ENCODE measurements at regions not wholly inside any gene's neighbourhood (a gene's known extent, or its start where the extent isn't known, plus 50 kb on each side); places are given as distances from the start of the nearest gene placed in this dataset.

- intact Hi-C loops (cut with micrococcal nuclease): no loop called here
- POLR2A ChIA-PET: no interaction called here
- in situ Hi-C loops (cut with MboI): loop anchor here (10.0 to 25.0 kb wide), 2 partner anchors 1277 to 1470 kb away; no protein-coding TSS in a partner anchor
- TF ChIP-seq TOE1 (IDR thresholded peaks at IDR 0.05; ENCODE audit: borderline replicate concordance) (peak; percentile 42; the same call in 1 of the 2 replicates), TOE1 (CRISPR knock-in tag; IDR thresholded peaks at IDR 0.05; ENCODE audit: borderline replicate concordance, low read depth) (no peak), MYC (IDR thresholded peaks at IDR 0.05; ENCODE audit: low read depth, low read length) (peak; percentile 31; the same call in 1 of the 2 replicates), MYC (CRISPR knock-in tag; IDR thresholded peaks at IDR 0.05; ENCODE audit: borderline replicate concordance, low read depth) (no peak), EHMT2 (IDR thresholded peaks at IDR 0.05) (peak; percentile 80), CBFA2T3 (IDR thresholded peaks at IDR 0.05) (peak; percentile 72), CBFA2T2 (conservative IDR thresholded peaks at IDR 0.05) (peak; percentile 63), NRF1 (conservative IDR thresholded peaks at IDR 0.05 in 1 of 2, IDR thresholded peaks at IDR 0.05 in 1 of 2) (peak in 1 of 2 experiments; percentile 17; a peak in 1 of 4 replicates), FOS (IDR thresholded peaks at IDR 0.05; ENCODE audit: extremely low read depth, insufficient read length) (peak; percentile 29), SMARCC2 (IDR thresholded peaks at IDR 0.05; ENCODE audit: low read depth) (peak; percentile 64; the same call in 1 of the 2 replicates), NR2C1 (IDR thresholded peaks at IDR 0.05) (no peak), NR2C1 (tag; IDR thresholded peaks at IDR 0.05) (0 out of 2 replicates have a peak, but pooled peaks have one; percentile 25), BHLHE40 (IDR thresholded peaks at IDR 0.05; ENCODE audit: low read length) (no peak; the same call in 1 of the 2 replicates), SMAD1 (IDR thresholded peaks at IDR 0.05; ENCODE audit: low read depth, low read length, partially characterized antibody) (no peak), ZSCAN29 (IDR thresholded peaks at IDR 0.05) (no peak), FOXK1 (CRISPR knock-in tag; IDR thresholded peaks at IDR 0.05; ENCODE audit: borderline replicate concordance) (no peak), MEIS2 (IDR thresholded peaks at IDR 0.05; ENCODE audit: partially characterized antibody) (peak; percentile 54), SMC3 (conservative IDR thresholded peaks at IDR 0.05; ENCODE audit: insufficient read depth, low read depth, low read length) (no peak), MNT (conservative IDR thresholded peaks at IDR 0.05) (peak; percentile 53 to 86; a peak in 3 of 4 replicates), TEAD2 (tag; IDR thresholded peaks at IDR 0.05) (no peak), NEUROD1 (IDR thresholded peaks at IDR 0.05; ENCODE audit: borderline replicate concordance, low read depth, low read length, partially characterized antibody) (peak; percentile 70), CREB1 (IDR thresholded peaks at IDR 0.05) (no peak), CREB1 (CRISPR knock-in tag; IDR thresholded peaks at IDR 0.05) (peak; percentile 43; the same call in 1 of the 2 replicates), ZEB2 (IDR thresholded peaks at IDR 0.05) (peak; percentile 50; the same call in 1 of the 2 replicates), MCM5 (IDR thresholded peaks at IDR 0.05; ENCODE audit: low read depth) (no peak), ZNF282 (CRISPR knock-in tag; IDR thresholded peaks at IDR 0.05) (no peak)
Observed at GRCh38 chr6:18585032-18585573, 198.0 kb downstream of the RNF144B start.

More at GRCh38 chr6:18585032-18585573, 198.0 kb downstream of the RNF144B start:
- peak; percentile 94 for FAIRE-seq
- peak overlapping the region; percentile 10; the same call in 1 of the 2 replicates for H3K4me2 ChIP-seq (ENCODE audit: insufficient read depth, low read length)
- no TSS peak for BruUV-seq (replicated peaks)
- H4K20me1 ChIP-seq (replicated peaks; ENCODE audit: control insufficient read depth, insufficient read depth, low read length): no peaks in the 10 kb centered on the region
- peak; percentile 90 for ATAC-seq
- peak overlapping the region; percentile 70; the same call in 2 of the 3 replicates for H3K27ac ChIP-seq (ENCODE audit: extremely low read depth, low read depth, low read length)
- no peaks in the 10 kb centered on the region for H3K27me3 ChIP-seq (ENCODE audit: control insufficient read depth in 2 of 2, insufficient read depth in 2 of 2, low read length in 2 of 2)
- WGBS (ENCODE audit: insufficient coverage, low coverage, missing lambda C conversion rate): 0% methylated on average over 4 of the region's 4 CpGs
- no peaks in the 10 kb centered on the region for H3K36me3 ChIP-seq (ENCODE audit: control insufficient read depth, insufficient read depth, low read length)
- H3K9ac ChIP-seq (ENCODE audit: insufficient read depth in 1 of 2, low read depth in 2 of 2, low read length in 2 of 2): no peak overlapping the region; a peak in 1 of 4 replicates
- no peaks in the 10 kb centered on the region for H3K9me3 ChIP-seq (replicated peaks; ENCODE audit: control insufficient read depth, insufficient read depth, low read depth, low read length)
- peaks cover 0 to 7% of the 10 kb centered on the region in 2 experiments; a peak in 2 of 5 replicates for H3K4me1 ChIP-seq (replicated peaks in 1 of 2; ENCODE audit: control insufficient read depth in 2 of 2, insufficient read depth in 2 of 2, low read length in 2 of 2)
- DNase-seq (ENCODE audit: extremely low read depth in 1 of 4, low spot score in 3 of 4): peak; percentile 24 to 74 (median 34)
- peak overlapping the region; percentile 38 for H2AFZ ChIP-seq (ENCODE audit: low read depth, low read length)
- no peaks in the 10 kb centered on the region for H3K9me1 ChIP-seq (ENCODE audit: control insufficient read depth, insufficient read depth, low read length)
- no peak overlapping the region for H3K4me3 ChIP-seq
- CTCF ChIA-PET (ENCODE audit: low intra/inter-chr PET ratio): interaction anchor here (0.6 kb wide), 1 partner anchor 522 kb away, joined by 3 read pairs; no protein-coding TSS in a partner anchor
- no peaks in the 10 kb centered on the region for H3K79me2 ChIP-seq (ENCODE audit: control insufficient read depth, insufficient read depth, low read length)
